ENCODE measurements at regions not wholly inside any gene's neighbourhood (a gene's known extent, or its start where the extent isn't known, plus 50 kb on each side); places are given as distances from the start of the nearest gene placed in this dataset.

DNA sequence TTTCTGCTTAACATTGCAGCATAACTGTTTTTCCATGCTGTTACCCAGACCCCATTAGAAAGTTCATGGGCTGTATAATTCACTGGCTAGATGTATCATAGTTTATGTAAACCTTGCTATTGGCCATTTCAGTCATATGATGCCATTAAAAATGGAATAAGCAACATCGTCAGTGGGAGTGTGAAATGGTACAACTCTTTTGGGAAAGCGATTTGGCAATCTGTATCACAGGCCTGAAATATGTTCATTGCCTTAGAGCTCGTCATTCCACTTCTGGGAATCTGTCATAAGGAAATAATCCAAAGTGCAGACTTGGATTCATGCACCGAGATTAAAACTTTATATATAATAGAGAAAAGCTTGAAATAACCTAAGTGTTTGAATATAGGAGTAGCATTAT lies 77.9 kb upstream of the KLF4 start:
- DNase-seq: no peak

DNA sequence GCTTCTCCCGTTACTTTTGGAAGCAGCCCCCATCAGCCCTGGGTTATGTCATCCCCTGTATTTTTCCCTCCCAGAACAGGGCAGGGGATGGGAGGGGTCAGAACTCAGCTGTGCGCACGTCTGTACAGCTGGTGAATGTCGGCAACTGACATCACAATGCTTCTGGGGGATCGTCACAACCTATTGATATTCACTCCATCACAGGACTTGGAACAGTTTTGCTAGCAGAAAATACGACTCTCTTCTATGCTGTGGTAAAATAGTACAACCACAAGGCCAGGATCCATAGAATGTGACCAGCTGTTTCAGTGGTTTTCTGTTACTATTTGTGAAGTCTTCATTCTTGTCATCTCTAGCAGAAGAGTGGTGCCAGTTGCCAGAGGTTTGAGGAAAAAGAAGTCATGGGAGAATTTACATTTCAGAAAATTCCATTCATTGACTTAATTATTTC lies 77.1 kb upstream of the KLF4 start:
- DNase-seq: no peak

DNA sequence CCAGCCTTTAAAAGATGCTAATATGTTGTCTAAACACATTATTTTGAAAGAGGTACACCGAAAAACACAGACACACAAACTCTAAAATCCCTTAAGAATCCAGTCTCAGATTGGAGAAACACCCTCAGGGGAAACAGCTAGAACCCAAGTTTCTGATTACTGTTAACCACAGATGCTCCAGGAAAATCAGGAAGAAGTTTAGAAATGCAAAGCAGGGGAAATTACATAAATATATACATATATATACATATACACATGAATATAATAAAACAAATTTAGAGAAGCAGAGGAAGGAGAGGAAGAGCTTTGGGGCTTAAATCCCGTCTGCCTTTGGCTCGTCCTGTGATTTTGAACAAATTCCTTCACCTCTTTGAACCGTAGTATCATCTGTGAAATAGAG lies 73.2 kb upstream of the KLF4 start:
- DNase-seq: no peak

DNA sequence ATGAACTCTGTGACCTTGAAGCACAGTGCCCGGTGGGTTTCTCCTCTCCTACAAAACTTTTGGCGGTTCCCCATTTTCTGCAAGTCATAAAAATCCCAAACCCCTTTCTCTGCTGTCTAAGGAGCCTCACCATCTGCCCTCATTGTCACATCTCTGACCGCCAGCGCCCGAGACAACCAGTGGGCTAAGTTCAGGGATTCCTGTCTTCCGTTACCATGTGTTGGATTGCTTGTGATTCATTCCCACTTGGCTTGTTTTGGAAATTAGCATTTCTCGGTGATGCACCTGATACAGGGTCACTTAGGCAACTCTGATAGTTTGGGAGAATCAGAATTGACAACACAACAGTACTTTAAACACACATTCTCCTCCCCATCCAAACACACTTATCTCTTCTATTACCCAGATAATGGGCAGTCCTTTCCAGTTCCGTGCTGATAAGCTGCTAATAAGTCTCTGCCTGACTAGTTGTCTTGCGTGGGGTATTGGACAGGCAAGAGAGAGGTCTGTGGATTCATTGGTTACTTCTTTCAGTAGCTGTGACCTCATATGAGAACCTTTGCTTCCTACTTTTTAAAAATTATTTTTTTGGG lies 70.0 kb upstream of the KLF4 start:
- no peak for DNase-seq

DNA sequence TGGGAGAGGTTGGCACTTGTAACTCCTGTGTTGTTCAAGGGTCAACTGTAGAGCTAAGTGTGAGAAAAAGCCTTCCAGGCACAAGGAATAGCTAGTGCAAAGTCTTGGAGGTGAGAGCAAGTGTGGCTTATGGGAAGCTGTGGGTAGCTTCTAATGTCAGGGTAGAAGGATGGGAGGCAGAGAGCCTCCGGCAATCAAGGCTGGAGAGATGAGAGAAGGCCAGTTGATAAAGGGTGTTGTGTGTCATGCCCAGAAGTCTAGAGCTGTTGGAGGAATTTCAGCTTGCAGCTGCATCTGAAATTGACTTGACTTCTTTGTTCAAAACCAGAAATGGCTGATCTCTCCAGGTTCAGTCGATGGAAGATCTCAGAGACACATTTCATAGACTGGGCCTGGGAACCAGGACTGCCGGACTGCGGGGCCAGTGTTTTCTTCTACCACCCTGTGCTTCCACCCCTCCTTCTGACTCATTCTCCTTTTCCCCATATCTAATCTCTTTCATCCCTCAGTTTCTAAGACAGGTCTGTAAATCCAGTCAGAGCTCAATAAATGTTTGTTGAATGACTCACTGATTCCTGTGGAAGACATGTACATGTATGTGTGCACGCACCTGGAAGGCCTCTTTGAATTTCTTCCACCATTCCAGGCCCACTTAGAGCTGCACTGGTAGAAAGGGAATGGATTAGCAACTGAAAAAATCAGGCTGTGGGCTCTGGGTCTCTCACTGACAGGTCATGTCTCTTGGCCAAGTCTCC lies 67.8 kb upstream of the KLF4 start:
- no peak for DNase-seq

DNA sequence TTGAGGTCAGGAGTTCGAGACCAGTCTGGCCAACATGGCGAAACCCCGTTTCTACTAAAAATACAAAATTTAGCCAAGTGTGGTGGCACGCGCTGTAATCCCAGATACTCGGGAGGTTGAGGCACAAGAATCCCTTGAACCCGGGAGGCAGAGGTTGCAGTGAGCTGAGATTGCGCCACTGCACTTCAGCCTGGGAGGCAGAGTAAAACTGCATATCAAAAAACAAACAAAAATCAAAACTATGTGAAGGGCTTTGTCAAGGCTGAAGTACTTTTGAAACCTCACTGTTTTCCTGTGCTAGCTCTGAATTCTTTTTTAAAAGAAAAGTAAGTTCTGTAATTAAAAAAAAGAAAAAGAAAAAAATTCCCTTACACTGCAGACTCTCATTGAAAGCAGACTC lies 65.1 kb upstream of the KLF4 start:
- DNase-seq: no peak

DNA sequence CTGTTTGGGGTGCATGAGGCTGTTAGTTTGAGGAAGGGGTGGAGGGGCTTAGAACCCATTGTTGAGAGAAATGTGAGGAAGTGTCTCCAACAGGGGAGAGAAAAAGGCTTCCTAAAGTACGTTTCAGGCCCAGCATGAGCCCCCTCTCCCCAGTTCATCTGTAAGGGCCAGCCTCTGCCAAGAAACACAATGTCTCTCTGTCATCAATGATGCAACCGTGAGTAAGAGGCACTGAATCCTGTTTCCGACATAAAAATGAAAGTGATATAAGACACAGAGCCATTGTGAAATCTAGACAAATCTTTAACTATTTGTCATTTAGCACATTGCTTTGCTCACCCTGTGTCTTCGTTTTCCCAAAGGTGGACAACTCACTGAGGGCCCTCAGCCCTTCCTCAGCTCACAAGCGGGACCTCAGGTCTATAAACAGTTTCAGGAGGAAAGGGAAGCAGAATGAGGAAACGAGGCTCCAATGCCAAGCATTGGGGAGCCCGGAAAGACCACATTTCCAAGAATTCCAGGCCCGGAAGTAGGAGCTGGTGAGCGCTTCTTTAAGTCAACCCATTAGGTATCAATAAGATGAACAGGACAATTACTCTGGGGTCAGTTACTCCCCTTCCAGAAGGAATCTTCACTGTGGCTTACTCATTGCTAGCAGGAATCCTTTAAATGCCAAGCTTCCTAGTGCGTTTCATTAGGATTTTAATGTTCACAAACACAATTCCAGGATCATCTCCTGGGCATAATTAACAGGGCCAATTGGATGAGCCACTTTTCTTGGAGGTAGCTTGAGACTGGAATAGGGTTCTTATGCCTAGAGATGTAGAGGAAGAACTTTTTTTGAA lies 59.0 kb upstream of the KLF4 start:
- no peak for DNase-seq

DNA sequence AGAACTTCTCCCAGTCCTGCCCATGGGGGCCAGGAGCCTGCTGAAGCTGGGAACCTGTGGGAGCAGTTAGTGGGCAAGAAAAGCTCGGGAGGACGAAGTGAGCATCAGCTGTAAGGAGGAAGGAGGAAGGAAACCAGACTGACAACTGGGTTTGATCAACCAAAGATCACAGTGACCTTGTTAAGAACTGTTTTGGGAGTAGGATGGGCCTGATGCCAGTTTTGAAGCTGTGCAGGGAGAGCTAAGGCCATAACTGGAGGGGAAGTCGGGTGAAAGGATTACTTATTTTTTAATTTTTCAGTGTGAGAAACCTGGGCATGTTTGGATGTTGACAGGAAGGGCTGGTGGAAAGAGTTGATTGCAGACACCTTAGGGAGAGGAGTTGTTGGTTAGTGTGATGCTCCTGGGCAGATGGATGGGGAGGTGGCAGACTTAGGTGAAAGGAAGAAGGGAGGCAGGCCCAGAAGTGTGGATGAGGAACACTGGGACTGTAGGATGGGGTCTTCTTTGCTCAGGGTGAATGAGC lies 58.3 kb upstream of the KLF4 start:
- DNase-seq: no peak

DNA sequence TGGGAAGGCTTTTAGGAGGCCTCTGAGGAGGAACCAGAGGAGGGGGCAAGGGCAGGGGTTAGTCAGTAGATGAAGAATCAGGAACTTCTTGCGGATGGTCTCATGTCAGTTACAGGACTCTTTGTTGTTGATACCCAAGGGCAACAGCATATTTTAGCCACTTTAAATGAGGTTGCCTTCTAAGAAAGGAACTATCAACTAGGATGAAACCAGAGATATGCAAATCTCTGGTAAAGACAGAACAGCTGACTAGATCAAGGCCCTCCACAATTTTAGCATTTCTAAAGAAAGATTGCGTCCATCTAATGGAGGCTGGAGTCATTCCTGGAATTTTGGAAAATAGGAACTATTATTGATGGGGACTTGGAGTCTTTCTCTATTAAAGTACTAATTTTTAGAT lies 57.7 kb upstream of the KLF4 start:
- DNase-seq: no peak

DNA sequence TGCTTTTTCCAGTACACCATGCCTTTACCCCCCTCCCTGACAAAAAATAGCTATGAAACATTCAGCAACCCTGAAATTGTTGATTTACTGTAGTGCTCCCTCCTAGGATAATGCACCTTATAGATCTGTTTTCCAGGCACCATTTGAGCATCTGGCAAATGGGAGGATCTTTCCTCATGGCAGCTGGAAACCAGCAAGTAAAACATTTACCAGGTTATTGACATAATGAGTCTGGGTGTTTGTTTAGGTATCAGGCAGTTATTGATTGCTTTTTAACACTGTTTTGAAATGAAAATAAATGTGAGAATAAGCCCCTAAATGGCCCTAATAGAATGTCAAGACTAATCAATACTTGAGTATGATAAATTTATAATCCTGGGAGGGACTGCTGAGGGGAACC lies 57.3 kb upstream of the KLF4 start:
- DNase-seq: no peak

DNA sequence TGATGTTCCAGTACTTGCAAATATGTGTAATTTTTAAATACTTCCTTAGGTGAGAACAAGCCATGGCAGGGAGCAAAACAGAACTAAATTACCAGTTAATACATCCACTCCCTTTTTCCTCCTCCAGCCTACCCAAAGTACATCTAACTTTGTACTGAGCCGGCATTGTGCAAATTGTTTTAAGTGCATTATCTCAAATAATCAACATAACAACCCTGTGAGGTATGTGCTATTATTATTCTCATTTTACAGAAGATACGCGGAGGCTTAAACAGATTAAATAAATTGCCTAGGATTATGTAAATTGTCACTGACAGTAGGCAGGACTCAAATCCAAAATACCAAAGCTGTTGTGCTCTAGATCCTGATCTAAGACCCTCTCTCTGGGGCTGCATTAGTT lies 55.5 kb upstream of the KLF4 start:
- DNase-seq: no peak

DNA sequence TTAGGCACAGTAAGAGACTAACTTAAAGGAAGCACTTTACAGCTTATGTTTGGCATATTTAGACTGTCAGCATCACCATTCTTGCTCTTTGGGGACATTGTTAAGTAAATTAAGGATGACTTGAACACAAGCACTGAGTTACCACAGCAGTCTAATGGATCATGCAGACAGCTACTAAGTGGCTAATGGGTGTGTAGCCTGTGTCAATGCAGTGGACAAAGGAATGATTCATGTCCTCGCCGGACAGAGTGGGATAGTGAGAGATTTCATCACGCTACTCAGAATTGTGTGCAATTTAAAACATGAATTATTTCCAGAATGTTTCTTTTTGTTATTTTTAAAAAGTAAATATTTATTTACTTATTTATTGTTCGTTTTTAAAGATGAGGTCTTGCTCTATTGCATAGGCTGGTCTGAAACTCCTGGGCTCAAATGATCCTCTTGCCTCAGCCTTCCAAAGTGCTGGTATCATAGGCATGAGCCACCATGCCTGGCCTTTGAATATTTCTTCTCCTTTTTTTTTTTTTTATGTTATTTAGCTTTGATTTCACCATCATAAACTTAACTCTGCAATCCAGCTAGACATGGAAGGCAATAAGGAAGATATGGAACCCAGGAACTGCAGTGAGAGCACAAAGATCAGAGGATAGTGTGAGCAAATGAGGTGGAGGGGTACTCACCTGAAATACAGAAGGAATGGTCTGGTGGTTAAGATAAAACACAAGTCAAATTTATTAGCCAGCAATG lies 53.0 kb upstream of the KLF4 start:
- DNase-seq: no peak

DNA sequence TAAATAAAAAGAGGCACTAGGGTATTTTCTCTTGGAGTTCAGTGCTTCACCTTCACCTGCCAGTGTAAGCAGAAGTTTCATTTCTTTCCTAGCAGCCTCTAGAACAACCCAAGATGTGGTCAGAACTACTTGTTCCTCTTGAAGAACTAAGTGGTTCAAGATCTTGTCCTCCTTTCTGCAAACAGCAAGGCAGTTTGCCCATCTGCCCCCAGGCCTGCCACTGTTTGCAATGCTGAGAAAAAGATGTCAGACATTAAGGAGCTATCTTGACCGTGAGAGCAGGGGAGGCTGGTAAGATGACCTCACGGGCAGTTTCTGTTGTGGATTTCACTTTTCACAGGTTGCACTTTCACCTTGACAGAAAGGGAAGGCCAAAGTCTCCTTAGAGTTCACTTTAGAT lies 52.0 kb upstream of the KLF4 start:
- DNase-seq: no peak

DNA sequence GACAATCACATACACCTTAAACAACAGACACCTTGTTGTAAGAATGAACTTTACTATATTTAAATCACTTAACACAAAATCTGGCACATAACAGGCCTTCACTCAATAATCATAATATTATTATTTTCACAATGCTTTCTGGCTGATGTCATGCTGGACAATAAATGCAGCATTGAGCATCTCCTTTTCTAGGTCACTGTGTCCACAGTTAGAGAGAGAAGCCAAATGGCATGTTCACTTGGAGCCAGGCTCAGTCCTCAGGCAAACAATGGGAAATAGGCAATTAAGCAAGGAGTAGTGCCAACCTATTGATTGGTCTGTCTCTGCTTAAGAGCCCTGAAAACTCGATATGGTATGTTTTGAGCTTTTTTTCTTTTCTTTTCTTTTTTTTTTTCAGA lies 50.6 kb upstream of the KLF4 start:
- DNase-seq: peak; percentile 4

DNA sequence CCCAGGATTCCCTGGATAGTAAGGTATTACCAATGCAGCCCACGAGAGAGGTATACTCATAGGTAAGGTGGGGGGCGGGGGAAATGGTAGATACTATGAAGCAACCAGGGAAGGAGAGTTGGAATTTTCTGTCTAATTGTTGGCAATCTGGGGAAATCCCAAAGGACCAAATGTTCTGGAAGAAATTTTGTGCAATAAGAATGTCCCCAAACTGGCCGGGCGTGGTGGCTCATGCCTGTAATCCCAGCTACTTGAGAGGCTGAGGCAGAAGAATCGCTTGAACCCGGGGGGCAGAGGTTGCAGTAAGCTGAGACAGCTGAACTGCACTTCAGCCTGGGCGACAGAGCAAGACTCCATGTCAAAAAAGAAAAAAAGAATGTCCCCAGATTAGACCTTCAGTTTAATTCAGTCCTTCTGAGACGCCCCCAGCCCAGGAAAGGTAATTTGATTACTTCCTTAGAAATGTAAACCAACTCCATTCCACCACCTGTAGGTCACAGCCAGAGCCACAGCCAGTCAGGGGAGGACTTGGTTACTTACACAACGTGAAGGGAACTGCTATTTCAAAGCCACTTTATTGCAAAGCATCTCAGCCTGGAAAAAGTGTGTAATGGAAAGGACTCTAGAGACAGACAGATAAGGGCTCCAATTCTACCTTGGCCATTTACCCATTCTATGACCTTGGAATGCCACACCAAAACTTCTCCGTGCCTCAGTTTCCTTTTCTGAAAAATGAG lies 50.0 kb upstream of the KLF4 start:
- DNase-seq: no peak
